SU-DHL-6 (cell line): ENCODE measurements at regions not wholly inside any gene's neighbourhood (a gene's known extent, or its start where the extent isn't known, plus 50 kb on each side); places are given as distances from the start of the nearest gene placed in this dataset.

Experiments used
- CTCF ChIP-seq: fragments of 200-600 bp; sonication (generic); IDR thresholded peaks from one replicate; pipeline ENCODE4 v1.5.1; 2017; ENCODE audit warnings: antibody characterized with exemption, mild to moderate bottlenecking, low read length, moderate library complexity; ENCODE audit not compliant: insufficient read depth, poor library complexity, severe bottlenecking
- EZH2phosphoT487 ChIP-seq: fragments of 200-600 bp; sonication (generic), shearing (Covaris generic); conservative IDR thresholded peaks from 2 replicates; pipeline ENCODE4 v1.6.1; 2018; ENCODE audit warnings: mild to moderate bottlenecking, antibody characterized with exemption, low read length, moderate library complexity, mixed read lengths

GRCh38 chr9:105855987-105856386 is 161.6 kb downstream of the TMEM38B start:
- TF ChIP-seq CTCF (no peak), EZH2phosphoT487 (no peak)
